Fibroblast of skin of abdomen (primary cell): ENCODE measurements at regions not wholly inside any gene's neighbourhood (a gene's known extent, or its start where the extent isn't known, plus 50 kb on each side); places are given as distances from the start of the nearest gene placed in this dataset.

Experiments
- DNase-seq: peaks from one replicate; pipeline ENCODE4 v3.0.0-alpha.2; 2013

DNA sequence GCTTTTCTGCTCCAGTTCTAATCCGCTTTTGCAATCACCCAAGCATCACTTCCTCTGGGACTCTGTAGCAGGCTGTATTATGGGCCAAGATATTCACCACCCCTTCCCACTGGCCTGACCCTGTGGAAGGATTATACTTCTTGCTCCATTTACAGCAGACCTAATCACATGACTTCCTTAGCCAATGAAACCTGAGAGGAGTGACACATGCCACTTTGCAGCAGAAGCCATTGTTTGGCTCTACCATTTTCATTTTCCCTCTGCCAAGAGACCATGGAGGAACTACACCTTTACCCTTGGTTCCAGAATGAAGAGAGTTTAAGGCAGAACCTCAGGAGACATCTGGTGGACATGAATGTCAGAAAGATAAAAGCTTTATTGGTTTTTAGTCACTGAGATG lies 134.9 kb upstream of the HSD17B12 start:
- no peak for DNase-seq

DNA sequence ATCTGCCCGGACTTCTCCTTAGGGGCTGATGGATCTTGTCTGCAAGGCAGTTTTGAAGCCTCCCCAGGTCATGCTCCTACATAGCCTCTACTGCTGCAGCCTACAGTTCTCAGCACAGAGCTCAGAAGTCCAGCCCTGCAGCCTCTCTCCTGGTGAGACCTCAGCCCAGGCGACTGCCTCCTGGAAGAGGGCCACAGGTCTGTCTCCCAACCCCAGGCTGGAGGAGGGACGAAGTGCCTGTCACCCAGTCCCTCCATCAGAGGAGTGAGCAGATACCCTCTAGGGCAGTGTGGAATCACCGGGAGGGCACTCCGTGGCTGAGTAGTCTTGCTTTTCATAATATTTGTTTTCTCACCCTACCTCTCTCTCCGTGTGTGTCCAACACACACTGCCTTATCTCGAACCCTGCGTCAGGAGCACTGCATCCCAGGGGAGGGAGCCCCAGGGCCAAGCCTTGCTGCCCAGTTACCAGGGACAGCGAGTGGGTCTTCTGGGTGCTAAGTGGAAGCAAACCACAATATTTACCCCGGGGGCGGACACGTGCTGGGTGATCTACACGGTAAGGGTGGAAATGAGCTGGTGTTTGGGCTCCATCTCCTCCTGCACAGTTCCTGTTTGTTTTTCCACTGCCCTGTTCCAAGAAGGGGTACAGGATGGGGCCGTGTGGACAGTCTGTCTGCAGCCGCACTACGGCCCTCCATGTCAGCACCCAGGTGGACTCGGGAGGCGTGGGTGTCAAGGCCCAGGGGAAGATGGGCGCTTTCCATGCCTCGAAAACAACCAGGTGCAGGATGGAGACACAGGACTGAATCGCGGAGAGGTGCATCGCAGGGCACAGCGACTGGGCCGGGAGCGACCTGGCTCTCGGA lies 133.7 kb upstream of the HSD17B12 start:
- DNase-seq, result no peak

DNA sequence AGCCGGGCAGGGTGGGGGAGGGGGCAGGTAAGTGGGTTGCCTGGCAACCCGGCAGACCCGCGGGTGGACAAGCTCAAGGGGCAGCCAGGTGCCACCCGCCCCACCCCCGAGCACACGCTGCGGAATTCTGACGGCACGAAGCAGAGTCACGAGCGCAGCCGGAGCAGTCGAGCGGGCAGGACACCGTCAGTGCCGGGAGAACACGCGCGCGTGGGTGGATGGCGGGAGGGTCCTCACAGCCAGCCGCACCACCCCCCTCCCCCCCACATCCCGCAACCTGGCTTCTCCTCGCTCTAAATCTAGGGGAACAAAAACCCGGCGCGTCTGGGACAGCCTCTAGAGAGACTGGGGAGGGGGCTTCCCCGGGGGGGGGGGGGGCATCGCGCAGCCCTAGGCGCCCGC lies 133.1 kb upstream of the HSD17B12 start:
- no peak for DNase-seq

DNA sequence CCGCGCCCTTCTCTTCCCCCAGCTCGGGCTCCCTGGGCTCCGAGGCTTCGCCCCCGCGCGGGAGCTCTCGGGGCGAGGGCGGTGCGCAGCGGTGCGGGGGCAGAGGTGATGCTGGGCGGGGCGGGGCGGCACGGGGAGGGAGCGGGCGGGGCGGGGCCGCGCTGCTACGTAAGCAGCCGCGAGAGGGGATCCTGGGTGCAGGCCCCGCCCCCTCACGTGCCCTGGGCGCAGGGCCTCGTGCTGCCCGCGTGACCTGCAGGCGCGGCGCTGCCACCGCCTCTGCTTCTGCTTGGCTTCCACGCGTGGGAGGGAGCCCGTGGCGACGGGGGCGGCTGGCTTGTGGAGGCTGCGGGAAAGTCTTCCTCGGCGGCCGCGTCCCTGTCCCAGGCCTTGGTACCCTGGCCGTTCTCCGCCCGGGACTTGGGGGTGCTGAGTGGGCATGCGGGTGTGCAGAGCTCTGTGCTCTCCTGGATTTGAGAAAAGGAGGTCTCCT lies 132.6 kb upstream of the HSD17B12 start:
- DNase-seq, result no peak

DNA sequence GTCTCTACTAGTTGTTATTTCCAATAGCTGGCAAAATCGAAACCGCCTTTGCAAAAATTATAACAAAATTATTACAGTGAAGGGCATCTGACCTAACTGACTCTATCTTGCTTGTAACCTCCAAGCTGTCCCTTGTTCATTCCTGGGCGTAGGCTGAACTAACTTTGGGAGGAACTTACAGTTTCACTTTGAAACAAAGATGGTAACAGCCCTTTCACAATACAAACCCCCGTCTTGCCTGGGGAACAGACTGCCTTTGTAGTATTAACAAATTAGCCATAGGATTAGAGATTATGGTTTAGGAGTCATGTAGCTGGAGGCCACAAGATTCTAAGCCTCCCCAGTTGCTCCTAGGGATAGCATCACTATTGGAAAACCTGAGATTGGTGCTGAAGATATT lies 131.6 kb upstream of the HSD17B12 start:
- DNase-seq, result no peak

DNA sequence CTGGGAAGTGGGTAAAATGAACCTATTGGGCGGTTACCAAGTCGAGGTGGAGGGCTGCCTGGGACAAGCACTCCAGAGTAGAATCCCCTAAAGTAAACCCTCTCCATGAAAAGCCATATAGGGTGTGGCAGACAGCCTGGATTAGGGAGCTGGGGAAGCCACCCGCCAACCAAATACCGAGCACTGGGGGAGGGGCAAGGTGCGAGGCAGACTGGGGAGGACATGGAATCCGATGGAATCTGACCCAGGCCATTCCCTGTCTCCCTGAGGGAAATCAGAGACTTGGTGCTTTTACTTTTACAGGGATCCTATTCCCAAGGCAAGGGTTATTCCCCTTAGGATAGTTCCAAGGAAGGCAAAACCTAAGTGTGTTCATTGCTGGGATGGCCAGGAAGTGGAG lies 130.9 kb upstream of the HSD17B12 start:
- no peak for DNase-seq

DNA sequence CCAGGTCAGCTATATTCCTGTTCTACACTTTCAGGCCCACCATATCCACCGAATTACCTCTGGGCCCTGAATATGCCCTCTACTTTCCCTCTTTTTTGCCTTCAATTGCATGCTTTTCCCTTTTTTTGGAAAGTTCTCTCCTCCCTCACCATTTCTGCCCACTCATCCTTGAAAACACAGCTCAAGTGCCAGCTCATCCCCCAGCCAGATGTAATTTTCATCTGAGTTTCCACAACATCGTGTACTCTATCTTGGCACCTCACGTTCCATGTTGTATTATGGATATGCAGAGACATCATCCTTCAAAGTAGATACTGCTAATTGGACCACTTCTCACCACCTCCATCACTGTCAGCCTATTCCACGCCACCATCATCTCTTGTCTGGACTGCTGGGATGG lies 129.8 kb upstream of the HSD17B12 start:
- no peak for DNase-seq

DNA sequence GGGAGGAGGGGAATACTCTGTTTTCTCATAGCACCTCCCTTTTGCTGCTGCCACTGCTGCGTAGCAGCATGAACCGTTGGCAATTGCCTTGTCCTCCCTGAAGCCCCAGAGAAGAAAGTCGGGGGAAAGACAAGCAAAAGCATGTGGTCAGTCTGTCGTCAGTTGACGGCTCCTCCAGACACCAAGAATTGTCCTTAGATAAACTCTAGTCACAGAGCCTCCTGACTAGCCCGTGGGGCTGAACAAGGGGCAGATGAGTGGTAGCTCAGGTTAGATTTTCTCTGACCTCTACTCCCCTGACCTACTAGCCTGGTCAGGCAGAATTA lies 126.4 kb upstream of the HSD17B12 start:
- DNase-seq, result no peak

DNA sequence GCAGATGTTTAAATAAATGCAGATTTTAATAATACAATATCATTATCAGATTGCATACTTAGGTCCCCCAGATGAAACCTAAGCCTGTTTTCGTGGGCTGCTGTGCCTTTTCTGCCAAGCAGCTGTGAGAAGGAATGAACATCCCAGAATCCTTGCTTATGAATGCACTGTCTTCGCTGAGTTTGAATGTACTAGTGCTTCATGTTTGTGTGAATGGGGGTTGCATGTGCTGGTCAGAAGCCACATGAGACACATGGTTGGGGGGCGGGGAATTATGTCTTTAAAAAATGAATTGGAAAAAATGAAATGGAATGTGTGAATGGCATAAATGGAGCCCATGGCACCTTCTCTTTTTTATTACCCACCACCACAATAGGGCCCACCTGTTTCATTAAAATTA lies 125.4 kb upstream of the HSD17B12 start:
- DNase-seq, result no peak

DNA sequence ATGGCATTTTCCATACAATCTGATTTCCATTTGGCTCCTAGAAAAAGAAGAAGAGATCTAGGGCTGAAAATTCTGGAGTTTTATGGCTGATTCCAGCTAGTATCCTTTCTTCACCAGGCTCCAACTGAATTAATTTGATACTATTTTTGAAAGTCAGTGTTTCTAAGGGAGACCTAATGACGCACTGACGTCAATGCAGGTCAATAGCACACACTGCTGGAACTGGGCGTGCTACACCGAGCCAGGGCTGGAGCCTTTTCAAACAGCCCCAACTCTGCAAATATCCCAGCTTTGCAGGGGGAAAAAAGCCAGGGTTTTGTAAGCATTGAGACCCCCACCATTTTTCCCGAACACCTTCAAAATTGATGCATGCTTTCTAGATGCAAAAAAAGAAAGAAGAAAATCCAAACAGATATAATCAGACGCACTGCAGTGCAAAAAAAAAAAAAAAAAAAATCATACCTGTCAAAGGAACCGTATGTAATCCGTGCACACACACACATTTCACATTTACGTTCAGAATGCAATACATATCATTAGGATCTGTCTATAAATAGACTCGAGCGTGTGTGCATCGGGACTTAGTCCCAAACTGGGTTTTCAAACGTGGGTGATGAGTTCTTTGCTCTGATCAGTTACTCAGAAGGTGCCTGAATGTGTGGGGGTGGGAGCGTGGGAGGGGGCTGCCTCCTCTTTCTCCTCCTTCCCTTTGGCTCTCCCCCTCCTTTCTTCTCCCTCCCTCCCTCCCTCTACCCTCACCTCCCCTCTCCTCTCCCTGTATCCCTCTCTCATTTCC lies 124.5 kb upstream of the HSD17B12 start:
- DNase-seq, result no peak

DNA sequence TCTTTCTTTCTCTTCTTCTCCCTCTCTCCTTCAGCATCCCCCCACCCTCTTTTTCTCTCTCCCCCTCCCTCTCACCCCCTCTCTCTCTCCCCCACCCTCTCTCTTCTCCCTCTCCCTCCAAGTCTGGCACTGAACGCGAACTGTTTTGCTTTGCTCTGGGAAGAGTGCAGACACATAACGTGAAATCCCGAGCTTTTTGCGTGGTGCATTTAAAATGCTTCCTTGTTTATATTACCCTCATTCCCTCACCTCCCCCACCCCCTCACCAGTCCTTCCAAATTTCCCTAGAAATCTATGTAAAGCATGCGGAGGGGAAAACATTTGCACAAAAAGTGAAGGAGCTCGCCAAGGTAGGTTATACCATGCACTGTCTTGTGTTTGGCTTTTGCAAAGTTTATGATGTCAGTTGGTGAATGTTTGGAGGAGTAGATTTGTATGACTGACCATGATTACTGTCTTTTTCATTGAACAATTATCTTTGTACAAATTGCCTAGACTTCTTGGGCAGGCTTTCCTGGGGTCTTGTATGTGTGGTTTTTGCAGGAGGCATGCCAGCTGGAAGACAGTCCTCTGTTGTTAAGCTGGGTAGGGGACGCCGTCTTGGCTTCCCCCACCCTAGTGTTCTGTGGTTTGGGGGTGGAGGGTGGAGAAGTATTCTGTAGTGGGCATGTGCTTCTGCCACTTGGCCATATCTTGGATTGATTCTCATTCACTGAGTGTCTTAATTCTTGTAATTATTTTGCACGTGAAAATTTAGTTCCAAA lies 123.7 kb upstream of the HSD17B12 start:
- DNase-seq, result no peak

DNA sequence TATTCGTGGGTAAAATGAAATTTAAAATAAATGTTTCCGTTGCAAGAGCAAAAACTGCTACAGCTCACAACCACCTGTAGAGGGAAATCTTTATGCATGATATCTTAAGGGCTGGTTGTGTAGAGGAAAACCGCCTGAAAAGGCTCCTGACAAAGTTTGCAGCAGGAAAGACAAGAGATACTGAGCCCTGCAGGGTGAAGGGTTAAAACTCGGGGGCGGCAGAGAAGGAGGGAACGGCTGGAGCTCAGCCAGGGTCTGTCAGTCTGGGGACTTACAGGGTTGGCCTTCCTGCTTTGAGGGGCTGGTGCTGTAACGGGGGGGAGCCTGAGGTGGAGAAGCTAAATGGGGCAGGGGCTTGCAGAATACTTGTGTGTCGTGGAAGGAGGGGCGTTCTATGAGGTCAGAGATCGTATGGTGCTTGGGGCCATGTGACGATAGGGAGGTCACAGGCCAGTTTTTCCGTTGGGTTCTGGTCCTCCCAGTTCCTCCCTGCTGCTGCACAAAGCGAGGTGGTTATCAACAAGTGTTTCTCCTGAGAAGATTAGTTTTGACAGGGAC lies 122.9 kb upstream of the HSD17B12 start:
- no peak for DNase-seq

DNA sequence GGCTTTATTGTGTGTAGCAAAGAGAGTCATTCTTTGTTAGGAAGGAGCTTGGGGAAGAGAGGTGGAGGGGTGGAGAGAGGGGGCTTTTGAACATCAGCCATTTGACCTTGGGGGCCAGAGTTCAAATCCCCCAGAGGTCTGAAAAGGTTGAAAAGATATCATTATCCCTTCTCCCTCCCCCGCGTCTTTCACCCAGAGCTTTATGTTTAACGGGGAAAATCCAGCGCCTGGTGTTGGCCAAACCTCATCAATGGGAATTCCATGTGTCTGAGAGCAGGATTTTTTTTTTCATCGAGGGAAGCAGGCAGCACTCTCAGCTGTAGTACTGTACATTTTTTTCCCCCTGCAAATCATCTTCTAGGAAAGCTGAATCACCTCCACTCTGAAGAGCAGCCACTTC lies 122.4 kb upstream of the HSD17B12 start:
- DNase-seq, result no peak

DNA sequence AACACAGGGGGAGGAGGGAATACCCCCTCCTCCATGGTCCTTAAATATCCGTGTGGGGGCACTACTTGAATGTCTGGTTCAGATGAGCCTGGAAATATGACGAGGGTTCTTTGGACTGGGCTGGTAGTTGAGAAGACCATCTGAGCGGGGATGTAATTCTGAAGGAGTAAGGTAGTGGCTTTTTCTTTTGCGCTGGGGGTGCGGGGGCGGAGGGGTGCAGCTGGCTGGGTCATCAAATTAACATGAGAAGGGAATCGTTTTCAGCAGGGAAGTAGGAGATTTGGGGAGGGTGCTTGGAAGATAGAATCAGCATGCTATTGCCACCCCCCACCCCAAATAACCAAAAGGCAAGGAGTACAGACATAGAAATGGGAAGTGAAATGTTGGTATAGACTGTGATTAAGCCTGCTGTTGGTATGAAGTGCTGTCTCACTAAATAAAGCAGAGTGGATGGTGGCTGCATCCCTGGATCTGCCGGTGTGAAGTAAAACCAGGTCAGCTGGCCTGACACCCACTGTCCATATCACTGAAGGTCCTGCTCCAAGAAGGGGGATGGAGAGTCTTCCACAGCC lies 121.9 kb upstream of the HSD17B12 start:
- no peak for DNase-seq

DNA sequence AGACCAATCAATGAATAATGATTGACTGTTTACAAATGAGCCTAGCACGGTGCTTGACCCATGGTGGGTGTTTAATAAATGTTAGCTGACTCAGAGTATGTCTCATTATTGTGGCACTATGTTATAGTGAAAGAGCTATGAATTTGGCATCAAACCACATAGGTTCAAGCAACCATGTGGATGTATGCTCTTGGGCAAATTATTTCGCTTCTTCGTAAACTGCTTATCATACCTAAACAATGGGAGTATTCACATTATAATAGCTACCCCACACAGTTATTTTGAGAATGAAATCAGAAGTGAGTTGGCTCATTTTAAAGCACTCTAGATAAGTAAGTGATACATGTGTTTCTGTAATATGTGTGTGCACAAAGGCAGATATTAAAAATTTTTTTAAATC lies 118.7 kb upstream of the HSD17B12 start:
- no peak for DNase-seq

DNA sequence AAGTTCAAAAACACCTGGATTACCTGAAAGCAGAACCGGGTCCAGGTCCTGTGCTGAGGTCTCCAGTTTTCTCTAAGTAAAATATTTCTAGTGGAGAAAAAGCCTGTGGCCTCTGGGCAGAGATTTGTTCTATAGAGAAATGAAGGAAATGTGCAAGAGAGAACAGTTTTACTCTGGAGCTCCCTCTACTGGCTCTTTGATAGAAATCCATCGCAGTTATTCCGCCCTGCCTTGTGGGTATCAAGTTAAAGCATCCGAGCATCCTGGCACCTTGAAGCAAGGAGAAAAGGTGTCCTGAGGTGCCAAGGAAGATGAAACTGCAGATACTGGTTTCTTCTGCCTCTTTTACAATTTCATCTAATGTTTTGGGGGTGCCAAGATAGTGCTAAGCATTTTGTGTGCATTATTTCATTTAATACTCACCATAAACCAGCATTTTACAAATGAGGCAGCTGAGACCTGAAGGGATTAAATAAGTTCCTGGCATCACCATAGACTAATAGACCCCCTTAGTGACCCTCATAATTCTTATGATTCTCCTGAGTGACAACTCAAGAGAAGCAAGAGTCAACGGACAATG lies 113.1 kb upstream of the HSD17B12 start:
- peak; percentile 36 for DNase-seq

DNA sequence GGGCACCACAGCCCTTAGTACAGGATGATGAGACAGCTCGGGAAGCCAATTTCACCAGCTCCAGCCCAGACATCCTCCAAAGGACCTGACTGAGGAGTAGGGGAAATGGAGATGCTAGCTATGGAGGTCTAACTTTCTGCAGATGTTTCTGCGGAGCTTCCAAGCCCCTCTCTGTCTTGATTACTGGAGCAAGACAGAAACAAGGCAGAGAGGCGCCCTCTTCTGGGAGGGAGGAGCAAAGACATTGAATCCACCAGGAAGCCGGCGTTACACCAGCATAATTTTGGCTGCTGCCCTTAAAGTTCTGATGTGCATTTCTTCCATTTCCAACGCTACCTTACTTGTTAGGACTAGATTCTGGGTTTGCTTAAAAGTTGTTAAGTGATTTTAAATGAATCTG lies 107.3 kb upstream of the HSD17B12 start:
- no peak for DNase-seq

DNA sequence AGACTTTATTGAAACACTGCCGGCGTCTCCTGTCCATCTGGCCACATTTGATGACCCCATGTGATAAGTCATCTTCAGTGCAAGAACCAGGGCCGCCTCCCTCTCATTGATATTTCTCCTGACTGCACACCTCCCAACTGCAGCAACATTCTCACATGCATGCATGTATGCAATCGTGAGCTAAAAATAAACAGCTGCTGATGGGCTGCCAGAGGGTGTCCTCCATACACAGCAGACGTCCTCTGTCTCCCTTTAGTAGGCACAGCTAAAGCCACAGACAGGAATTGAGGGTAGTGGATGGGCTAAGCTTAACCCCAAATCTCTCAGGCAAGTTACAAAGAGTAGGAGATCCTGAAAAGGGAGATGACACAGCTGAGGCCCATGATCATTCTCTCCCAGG lies 106.7 kb upstream of the HSD17B12 start:
- no peak for DNase-seq

DNA sequence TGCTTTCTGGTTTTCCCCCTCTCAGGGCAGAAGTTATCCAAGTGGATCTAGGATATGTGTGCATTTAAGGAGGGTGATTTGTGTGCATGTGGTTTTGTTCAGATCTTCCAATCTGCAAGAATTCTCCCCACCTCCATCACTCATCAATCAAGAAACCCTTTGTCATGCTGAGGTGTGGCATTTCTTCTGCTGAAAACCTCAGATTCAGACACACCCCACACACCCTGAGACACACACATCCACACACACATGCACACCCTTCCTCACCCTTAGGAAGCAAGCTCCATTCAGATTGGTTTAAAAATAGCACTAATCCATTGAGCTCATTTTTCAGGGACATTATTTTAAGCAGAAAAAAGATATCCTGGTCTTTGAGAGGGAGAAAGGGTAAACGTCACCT lies 106.1 kb upstream of the HSD17B12 start:
- no peak for DNase-seq

DNA sequence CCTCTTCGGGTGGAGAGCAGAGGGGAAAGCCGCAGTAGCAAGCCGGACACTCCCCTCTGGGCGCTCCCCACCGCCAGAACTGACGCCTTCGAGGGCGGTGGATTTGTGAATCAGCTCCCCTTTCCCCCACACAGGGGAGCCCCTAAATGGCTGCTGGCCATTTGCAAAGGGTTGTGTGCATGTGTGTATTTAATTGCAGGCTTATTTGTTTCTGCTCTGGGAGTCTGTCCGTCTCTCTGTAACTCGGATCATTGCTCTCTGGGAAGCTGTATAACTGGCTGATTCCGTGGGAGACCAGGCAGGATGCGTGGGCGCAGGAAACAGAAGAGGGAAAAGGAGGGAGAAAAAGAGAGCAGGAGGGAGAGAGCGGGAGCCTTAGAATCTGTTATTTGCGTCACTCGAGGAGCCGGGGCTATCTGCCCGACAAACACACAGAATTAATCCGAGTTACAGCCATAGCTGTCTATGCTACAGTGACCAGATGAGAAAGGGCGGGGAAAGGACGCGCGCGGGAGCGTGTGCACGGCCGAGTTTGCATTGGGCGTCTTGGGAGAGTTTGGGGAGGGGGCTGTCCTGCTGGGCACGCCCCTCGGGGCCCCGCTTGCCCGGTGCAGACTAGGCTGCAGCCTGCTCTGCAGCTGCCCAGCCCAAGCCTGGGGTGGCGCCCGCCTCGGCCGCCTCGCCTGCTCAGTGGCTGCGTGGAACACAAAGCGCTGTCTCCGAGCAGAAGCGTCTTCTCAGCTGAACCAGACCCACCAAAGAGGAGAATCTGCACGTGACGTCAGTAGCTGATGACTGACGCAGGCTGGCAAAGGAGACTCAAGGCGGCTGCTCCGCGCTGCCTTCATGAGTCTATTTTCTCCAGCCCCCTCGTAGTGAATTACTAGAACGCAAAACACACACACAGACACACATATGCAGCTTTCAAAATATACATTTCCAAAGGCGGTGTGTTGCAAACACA lies 105.3 kb upstream of the HSD17B12 start:
- peak; percentile 59 for DNase-seq

DNA sequence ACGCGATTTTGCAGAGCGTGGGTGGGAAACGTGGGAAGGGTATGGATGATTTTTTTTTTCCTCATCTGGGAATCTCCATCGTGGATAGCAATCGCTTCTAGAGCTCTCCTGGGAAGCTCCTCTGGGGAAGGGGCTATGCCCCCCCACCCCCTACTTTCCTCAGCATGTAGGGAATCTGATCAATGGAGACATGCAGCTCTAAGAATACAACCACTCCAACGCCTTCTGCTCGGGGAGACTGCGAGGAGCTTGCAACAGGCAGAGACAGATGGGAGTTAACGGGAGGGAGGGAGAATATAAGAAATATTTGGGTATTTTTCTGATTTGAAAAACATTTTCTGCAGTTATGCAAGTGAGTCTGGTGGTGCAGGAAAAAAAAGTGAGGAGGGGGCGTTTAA lies 104.6 kb upstream of the HSD17B12 start:
- DNase-seq, result no peak
